NCI-H146 treated with DMSO at 0.1 percent for 48 hours (cell line): ENCODE measurements at regions not wholly inside any gene's neighbourhood (a gene's known extent, or its start where the extent isn't known, plus 50 kb on each side); places are given as distances from the start of the nearest gene placed in this dataset.
"Not testable (repeated sequence)": the region's sequence is repeated elsewhere in the genome, so short reads cannot be mapped to it uniquely, and the experiment has no call there.

ENCODE experiments used
- DNase-seq: peaks from one replicate; lab custom pipeline; 2025; ENCODE audit not compliant: unreplicated experiment; lab: John Stamatoyannopoulos, UW

DNA sequence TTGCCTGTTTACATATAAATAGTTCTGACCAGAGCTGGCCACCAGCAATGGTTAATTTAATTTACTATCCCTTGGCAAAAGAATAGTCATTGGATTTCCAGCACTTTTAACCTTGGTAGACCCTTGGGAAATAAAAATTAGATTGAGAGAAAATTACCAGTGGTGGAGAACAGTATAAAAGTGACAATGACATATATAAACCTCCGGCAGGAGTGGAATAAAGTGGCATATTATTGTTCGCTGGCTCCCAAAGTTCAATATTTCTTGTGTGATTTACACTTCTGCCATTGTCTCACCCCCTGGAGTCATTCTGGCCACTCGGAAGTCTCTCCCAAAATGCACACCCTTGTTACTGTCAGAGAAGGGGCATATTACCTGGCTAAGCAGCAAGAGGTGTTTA, 347.7 kb downstream of the NPIPA8 start:
- no peak for DNase-seq

DNA sequence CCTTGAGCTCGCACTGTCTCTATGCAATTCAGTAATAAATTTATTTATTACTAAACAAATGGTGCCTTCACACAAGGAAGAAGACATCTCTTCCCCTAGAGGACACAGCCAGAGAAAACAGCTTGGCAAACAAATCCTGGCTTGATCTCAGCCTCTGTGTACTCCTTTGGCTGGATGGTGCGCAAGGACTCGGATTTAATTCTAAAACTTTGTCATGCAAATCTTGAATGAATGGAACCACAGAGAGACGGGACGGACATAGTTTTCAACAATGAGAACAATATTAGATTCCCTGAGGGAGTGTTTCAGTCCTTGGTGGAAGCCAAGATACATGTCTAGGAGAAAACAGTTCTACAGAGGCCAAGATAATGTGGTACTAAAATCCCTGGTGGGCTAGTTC, 349.5 kb downstream of the NPIPA8 start:
- no peak for DNase-seq

DNA sequence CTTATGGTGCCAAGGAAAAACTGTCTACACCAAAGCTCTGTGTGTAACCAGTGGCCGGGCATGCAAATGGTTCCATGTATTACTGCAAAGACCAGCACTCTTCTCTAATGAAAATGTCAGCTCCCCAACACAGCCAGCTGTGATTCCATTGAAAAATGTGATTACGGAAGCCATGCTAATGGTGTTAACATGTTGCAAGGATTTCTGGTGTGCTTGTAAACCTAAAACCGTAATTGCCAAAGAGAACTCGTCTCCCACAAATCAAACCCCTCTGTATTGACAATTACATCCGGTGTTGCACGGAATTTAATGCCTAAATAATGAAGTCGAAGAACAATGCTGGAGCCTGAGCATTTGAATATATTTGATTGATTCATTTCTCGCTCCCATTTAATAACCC, 351.7 kb downstream of the NPIPA8 start:
- no peak for DNase-seq

DNA sequence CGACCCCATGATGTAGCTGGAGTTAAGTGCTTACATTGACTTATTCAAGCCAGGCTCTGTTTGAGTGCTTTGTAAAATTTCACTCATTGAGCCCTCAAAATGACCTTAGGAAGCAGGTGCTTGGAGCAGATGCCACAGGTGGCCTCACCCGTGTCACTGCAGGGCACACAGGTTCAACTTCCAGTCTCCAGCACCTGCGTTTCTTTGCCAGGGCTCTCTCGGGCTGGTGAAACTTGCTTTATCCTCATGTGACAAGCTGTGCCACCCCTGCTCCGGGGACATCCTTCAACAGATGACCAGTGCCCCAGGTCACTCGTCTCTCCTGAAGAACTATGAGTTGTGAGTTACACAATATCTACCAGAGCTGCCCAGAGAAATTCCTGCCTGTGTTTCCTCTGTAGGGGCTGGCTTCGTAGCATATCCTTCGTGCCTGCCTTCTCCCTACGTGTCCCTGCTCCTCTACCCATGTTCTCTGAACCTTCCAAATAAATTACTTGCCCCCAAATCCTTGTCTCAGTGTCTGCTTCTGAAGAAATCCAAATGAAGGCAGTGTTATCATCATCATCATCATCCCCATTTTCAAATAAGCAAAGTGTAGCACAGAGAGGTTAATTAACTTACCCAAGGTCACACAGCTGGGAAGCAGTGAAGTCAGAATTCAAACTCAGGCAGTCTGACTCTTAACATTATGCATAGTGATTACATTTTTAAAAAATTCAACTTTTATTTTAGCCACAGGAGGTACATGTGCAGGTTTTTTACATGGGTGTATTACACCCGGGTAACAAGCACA, 352.5 kb downstream of the NPIPA8 start:
- DNase-seq, result no peak

DNA sequence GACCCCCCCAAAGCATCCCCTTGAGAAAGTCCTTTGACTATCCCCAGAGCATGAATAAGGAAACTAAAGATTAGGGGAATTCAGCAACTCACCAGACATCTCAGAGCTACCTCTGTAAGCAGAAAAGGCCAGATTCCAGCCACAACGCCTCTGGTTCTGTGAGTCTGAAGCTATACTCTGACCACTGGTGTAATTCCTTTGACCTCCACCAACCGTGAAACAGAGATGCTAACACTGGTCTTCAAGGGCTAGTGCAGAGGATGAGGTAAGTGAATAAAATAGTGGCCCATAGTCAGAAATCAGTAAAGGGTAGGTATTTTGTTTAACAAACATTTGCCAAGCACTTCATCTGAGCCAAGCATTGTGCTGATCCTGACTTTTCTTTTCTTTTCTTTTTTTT, 353.4 kb downstream of the NPIPA8 start:
- no peak for DNase-seq

DNA sequence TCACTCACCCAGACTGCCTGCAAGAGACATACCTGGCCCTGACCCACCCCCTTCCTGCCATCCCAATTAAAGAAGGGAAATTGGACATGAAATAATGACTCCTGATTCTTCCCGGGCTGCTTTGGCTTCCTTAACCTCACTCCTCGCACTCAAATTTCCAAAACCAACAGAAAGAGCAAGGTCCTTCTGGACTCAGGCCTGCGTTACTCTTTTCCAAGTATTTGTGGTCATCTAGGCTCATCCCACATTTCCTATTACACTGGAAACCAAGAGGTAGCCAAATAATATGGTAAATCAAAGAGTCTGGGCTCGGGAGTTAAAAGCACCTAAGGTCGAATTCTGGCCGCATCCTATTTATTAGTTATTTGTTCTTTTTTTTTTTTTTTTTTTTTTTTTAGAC, 359.3 kb downstream of the NPIPA8 start:
- DNase-seq, result no peak

DNA sequence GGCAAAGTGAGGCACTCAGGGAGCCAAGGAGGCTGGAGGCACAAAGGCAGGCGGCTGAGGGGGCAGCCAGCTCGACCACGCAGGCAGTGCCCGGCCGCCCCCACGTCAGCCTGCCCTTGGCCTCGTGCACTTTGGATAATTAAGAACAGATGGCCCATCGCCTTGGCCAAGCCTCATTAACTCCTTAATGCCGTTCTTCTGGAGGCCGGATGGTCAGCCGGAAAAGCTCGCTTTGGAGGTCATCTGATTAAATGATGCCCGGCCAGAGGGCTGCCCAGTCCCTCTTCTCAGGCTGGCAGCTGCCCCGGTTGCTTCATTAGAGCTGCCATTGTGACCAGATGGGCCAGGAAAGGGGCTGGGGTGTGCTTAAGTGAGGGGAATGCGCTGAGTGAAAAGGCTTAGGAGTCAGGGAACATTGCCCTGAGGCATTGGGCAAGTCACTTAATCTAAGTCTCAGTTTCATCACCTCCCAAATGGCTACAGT, 364.0 kb downstream of the NPIPA8 start:
- DNase-seq, result no peak

DNA sequence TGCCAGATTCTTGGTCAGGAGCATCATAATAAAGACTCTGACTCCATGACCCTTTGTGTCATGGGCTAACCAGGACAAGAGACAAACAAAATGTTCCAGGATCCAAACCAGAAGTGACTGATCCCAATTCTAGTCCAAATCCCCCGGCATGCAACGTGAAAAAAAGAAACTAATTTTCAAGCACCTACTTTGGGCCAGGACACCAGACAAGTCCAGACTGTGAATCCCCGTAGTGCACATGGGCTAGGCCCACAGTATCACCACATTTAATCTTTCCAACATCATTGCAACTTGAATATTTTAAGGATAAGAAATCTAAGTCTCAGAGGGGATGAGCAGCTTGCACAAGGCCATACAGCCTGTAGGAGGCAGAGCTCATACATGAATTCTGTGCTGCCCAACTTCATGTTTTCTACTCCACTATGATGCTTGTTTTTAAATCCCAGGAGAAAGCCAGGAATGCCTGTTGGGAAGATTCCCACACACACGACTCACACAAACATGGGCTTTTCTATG, 365.7 kb downstream of the NPIPA8 start:
- DNase-seq, result no peak

DNA sequence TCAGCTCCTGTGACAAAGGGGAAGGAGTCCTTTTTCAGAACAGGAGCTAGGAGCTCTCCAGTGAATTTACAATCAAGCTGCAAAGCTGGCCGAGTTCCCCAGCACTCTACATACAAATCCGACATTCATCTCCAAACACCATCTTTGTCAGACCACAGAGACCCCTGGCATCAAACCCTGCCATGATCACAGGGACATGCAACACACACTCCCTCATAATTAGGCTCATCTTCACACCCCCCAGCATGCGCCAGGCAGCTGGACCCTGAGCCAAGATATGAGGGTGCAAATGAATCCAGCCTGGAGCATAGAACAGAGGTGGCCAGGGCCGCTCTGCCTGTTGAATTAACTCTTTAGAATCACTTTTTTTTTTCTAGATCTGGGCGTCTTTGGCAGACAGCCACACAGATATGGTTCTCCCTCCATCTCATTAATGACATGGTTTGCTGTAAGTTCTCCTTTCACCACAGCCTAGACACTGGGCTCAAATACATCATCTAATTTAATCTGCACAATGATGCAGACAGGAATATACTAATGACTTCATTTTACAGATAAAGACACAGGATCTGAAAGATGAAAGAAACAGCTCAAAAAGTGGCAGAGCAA, 366.3 kb downstream of the NPIPA8 start:
- no peak for DNase-seq

DNA sequence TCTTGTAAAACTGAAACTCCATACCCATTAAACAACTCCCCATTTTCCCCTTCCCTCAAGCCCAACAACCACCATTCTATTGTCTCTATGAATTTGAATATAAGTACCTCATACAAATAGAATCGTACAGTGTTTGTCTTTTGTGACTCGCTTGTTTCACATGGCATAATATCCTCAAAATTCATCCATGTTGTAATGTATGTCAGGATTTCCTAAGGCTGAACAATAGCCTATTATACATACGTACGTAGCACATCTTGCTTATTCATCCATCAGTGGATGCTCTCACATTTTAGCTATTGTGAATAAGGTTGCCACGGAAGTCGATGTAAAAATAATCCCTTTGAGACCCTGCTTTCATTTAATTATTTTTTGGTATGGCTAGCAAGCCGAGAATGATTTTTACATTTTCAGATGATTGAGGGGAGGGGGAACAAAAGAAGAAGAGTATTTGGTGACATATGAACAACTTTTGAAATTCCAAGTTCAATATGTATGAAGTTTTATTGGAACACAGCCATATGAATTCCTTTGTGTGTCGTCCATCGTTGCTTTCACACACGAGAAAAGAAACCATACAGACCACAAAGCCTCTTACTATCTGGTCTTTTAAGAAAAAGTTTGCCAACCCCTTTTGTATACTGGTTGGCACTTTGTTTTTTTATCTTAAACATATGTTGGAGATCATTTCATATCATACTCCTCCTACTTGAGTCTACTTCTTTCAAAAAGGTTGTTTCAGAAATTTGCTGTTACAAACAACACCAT, 371.2 kb downstream of the NPIPA8 start:
- DNase-seq, result no peak

DNA sequence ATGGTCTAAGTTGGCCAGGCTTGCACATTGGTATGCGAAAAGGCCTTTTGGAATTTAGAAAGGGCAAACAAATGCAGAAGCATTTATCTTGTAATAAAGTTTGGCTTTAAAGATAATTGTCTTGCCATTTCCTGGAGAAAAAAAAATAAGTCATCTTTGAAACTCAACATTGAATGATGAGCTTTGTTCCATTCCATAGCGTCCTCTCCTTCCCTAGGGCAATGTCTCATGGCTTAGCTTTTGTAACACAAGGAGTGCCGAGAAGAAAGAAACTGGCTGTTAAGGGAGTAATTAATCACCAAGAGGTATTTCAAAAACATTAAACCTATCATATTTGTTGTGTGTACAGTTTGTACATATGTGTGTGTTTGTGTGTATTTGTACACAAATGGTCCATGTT, 372.3 kb downstream of the NPIPA8 start:
- DNase-seq, result no peak

DNA sequence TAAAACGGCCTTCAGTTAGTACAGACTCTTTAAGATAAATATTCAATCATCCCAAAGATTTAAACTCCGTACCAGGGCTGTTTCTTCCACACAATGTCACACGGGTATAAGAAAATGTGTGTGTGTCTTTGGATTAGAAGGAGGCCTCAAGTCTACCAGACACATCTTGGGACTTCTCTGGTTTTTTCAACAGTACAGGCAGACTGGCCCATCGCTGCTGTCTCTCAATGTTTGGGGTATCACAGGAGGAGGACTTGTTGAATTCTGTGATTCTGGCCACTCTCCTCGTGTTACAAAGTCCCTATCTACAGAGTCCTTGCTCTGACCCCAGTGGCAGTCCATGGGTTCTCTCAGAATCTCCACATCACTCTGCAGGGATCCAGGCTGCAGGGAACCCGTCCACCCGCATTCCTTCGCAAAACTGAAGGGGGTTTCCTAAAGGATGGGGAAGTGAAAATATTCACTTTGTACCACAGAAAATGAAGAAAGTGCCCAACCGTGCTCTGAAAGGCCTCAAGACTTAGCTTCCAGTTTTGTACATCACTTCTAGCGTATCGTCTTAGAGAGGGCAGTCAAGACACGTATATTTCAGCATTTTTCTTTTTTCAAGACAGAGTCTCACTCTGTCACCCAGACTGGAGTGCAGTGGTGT, 373.2 kb downstream of the NPIPA8 start:
- no peak for DNase-seq

DNA sequence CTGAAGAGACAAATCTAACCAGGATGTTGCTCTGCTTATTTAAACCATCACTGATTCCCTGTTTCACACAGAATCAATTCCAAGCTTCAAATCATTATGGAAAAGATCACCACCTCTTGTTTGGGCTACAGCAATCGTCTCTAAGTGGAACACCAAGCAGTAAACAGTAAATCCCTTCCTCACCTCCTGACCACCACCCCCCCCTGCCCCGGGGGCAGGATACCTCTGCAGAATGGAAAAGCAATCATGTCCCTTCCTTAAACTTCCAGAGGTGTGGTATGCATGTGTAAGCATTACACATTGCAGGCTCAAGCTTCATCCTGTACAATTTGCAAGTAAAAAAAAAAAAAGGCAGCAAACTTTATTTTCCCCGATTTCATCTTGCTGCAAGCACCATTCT, 373.8 kb downstream of the NPIPA8 start:
- no peak for DNase-seq

DNA sequence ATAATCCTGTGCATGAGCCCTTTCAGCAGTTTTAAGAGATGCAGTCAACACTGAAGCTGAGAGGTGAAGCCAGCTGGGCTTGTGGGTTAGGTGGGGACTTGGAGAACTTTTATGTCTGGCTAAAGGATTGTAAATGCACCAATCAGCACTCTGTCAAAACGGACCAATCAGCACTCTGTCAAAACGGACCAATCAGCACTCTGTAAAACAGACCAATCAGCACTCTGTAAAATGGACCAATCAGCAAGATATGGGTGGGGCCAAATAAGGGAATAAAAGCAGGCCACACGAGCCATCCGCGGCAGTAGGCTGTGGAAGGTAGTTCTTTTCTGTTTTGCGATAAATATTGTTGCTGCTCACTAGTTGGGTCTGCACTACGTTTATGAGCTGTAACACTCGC, 374.7 kb downstream of the NPIPA8 start:
- DNase-seq, result not testable (repeated sequence)

DNA sequence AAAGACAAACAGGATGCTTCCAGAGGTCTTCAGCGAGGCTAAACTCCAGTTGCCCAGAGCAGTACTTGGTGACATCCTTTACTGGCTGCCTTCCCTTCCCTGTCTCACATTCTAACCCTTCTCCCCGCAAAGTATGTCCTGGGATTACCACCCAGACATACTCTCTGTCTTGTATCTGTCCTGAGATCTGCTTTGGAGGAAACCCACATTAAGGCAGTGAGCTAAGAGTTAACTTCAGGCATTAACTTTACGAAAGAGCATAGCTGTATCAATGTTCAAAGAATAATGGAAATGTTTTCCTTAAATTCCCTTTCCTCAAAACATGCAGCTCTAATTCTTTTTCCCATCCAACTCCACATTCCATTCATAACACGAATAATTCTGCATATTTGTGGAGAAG, 385.2 kb downstream of the NPIPA8 start:
- DNase-seq, result no peak

DNA sequence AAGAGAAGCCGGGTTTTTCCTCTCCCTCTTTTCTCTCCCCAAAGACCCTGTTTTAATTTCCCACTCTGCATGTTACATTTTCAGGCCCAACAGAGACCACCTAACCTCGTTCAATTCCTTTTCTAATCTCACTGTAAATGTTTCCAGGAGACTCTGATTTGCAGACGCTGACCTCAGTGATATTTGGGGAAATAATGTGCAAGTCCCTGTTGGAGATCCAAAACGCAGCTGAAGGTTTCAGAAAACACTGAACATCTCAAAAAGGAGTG, 386.6 kb downstream of the NPIPA8 start:
- no peak for DNase-seq

DNA sequence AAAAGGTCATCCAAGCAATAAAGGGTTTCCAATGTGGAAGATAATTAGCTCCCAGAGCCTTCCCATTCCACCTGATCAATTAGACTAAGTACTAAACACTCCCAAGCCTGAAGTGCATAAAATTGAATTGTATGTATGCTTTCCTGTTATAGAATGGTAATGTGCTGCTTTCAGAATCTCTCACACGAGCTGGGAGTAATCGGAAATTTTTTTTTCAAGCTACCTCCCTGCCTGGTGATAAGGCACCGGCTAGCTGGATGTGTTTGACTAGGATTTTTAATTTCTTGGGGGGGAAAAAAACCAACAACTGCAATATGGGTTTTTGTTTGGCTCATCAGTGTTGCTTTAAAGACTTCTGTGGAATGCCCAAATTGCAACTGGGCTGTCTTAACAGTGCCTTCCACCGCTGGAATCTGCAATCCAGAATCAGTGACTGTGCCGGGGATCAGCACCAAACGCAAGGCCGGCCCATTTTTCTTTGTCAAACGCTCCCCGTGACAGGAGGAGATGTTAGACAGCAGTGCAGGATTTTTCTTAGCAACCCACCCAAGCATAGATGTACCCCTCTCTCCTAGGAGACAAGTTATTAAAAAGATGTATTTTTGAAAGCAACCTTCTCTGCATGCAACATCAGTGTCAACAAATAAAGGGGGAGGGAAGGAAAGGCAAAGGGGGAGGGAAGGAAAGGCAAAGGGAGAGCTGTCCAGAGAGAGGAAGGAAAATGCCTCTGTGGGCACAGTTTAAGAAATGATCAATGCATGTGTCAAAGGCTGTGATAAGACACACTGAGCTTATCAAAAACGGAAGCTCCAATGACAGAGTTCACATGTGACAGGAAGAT, 387.2 kb downstream of the NPIPA8 start:
- no peak for DNase-seq

DNA sequence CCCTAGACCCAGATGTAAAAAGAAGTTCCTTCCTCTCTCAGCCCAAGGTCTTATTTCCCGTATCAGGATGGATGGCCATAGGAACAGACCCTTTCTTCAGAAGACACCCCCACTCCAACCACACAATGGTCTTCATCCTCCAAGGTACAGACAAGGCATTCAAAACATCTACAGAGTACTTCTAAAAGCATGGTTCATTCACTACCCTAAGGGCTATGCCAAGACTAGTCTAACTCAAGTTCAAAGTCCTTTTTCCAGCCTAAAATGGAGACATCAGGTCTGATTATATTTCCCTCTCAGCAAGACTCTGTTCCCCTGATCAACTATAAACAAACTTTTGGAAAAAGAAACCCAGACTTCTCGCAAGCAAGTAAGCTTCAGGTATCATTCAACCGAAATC, 388.9 kb downstream of the NPIPA8 start:
- DNase-seq, result no peak

DNA sequence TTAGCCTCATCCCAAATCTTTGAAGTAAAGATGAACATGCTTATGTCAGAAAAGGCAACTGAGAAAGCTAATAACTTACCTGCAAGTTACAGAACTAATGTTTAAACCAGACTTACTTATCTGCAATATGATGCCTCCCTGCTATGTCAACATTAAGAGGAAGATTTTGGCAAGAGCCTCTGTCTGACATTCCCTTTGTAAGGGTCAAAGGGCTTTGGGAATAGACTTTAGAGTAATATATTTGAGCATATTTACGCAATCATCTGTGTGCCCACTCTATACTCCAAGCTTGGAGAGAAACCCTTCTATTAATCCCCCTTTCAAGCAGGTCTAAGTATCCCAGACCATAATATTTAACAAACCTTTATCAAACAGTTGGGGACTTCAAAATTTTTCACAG, 389.4 kb downstream of the NPIPA8 start:
- no peak for DNase-seq

DNA sequence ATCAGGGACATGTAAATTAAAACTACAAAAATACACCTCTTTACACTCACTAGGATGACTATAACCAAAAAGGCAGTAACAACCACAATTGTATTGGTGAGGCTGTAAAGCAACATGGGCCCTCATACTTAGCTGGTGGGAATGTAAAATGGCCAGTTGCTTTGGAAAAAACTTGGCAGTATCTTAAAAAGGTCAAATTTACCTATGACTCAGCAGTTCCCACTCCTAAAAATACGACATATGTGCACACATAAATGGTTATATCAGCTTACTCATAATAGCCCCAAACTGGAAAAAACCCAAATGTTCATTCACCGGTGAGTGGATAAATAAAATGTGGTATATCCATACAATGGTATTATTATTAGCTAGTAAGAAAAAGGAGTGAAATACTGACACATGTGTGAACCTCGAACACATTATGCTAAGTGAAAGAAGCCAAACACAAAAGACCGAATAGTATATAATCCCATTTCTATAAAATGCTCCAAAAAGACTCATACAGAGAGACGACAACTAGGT, 391.4 kb downstream of the NPIPA8 start:
- no peak for DNase-seq
